Spleen (tissue), 11 donors: ENCODE measurements at regions not wholly inside any gene's neighbourhood (a gene's known extent, or its start where the extent isn't known, plus 50 kb on each side); places are given as distances from the start of the nearest gene placed in this dataset.

Experiments used
- DNase-seq: peaks from one replicate; pipeline ENCODE4 v3.0.0-alpha.2; 2020
- H3K27ac ChIP-seq, 8 donors: fragments of 200-600 bp; sonication (generic) in 7 of 8; 1 replicate in 4 of 8; 2 replicates in 4 of 8; pipeline versions ENCODE4 v1.5.0 to v1.8.0; 2016 to 2021; ENCODE audit warnings: inconsistent platforms in 4 of 8, mild to moderate bottlenecking in 4 of 8, moderate library complexity in 1 of 8
- H3K27me3 ChIP-seq, 7 donors: fragments of 200-600 bp; sonication (generic) in 6 of 7; replicated peaks in 1 of 7; 1 replicate in 4 of 7; 2 replicates in 3 of 7; pipeline versions ENCODE4 v1.5.0 to v1.8.0; 2016 to 2021; ENCODE audit warnings: inconsistent platforms in 3 of 7, mild to moderate bottlenecking in 1 of 7
- H3K36me3 ChIP-seq, 6 donors: fragments of 200-600 bp; sonication (generic) in 5 of 6; 1 replicate in 4 of 6; 2 replicates in 2 of 6; pipeline versions ENCODE4 v1.5.0 to v1.8.0; 2016 to 2021; ENCODE audit warnings: inconsistent platforms in 2 of 6
- H3K4me1 ChIP-seq, 6 donors: fragments of 200-600 bp; sonication (generic) in 5 of 6; 1 replicate in 3 of 6; 2 replicates in 3 of 6; pipeline versions ENCODE4 v1.5.0 to v1.8.0; 2016 to 2021; ENCODE audit warnings: inconsistent platforms in 3 of 6
- H3K4me3 ChIP-seq, 8 donors: fragments of 200-600 bp; sonication (generic) in 7 of 8; 1 replicate in 4 of 8; 2 replicates in 4 of 8; pipeline versions ENCODE4 v1.5.0 to v1.8.0; 2016 to 2021; ENCODE audit warnings: inconsistent platforms in 4 of 8, mild to moderate bottlenecking in 4 of 8, moderate library complexity in 2 of 8
- H3K9me3 ChIP-seq, 8 donors: fragments of 200-600 bp; sonication (generic) in 7 of 8; 1 replicate in 4 of 8; 2 replicates in 4 of 8; pipeline versions ENCODE4 v1.5.0 to v1.8.0; 2016 to 2021; ENCODE audit warnings: inconsistent platforms in 4 of 8
- CTCF ChIP-seq, 11 experiments: fragments of 200-600 bp in 7 of 11; fragments of 450-650 bp in 4 of 11; sonication (generic) in 4 of 11; IDR thresholded peaks in 8 of 11; conservative IDR thresholded peaks in 3 of 11; 1 replicate in 7 of 11; 2 replicates in 4 of 11; pipeline versions ENCODE4 v1.4.0 to v1.8.0; 2016 to 2021; ENCODE audit warnings: antibody characterized with exemption in 11 of 11, inconsistent platforms in 4 of 11, mild to moderate bottlenecking in 1 of 11
- POLR2A ChIP-seq, 3 donors: fragments of 450-650 bp; IDR thresholded peaks; one replicate each; pipeline ENCODE4 v1.5.1; 2017; ENCODE audit warnings: antibody characterized with exemption in 3 of 3, mild to moderate bottlenecking in 1 of 3
- POLR2AphosphoS5 ChIP-seq, 3 donors: sonication (generic); formaldehyde crosslinking; IDR thresholded peaks; one replicate each; pipeline ENCODE4 v1.5.1; 2017; ENCODE audit warnings: antibody characterized with exemption in 3 of 3
- WGBS, 5 donors: extraction: QIAGEN DNeasy Blood & Tissue Kit in 3 of 5; methylation state at CpG; one replicate each; pipeline versions ENCODE4 v1.1.5 to v1.1.7; 2013 to 2018; 5-methylcytosine and 5-hydroxymethylcytosine counted together
- intact Hi-C: fragments of 100-400 bp; cut with DNase I; formaldehyde crosslinking; loops from one replicate; pipeline ENCODE4 v1.15.0; 2023; ENCODE audit warnings: low total_unique reads
- donor health status: healthy with polysubstance abuse.
- donor health status: DM: no; HTN: no; CAD: no; lungs with moderate emphysema.
- donor health status: DM: no; HTN: no; CAD: no.
- donor health status: Bipolar disorder and iron deficiency.
- donor health status: healthy.
- donor health status: DM: no; HTN: no; CAD: no.
- donor health status: DM: yes; HTN: yes; CAD: no.

- no peak overlapping the region for H3K27ac ChIP-seq
- no peaks in the 10 kb centered on the region for H3K36me3 ChIP-seq
- no peak for DNase-seq
- no peak overlapping the region for H3K4me3 ChIP-seq
- H3K9me3 ChIP-seq = no peaks in the 10 kb centered on the region
- no peaks in the 10 kb centered on the region for H3K27me3 ChIP-seq
- intact Hi-C loops = no loop called here
- no peaks in the 10 kb centered on the region for H3K4me1 ChIP-seq
- TF ChIP-seq POLR2A (IDR thresholded peaks at IDR 0.05) = no peak
- no peak for TF ChIP-seq CTCF (IDR thresholded peaks at IDR 0.05 in 8 of 11, conservative IDR thresholded peaks at IDR 0.05 in 3 of 11)
- no peak for TF ChIP-seq POLR2AphosphoS5 (IDR thresholded peaks at IDR 0.05)
Measured at GRCh38 chr13:91025442-91025841, 322.0 kb upstream of the MIR17HG start.

GRCh38 chr13:91031508-91031907, 316.0 kb upstream of the MIR17HG start:
- no peak for DNase-seq
- no peak overlapping the region for H3K27ac ChIP-seq
- H3K9me3 ChIP-seq = no peaks in the 10 kb centered on the region
- H3K36me3 ChIP-seq = no peaks in the 10 kb centered on the region
- H3K4me1 ChIP-seq = no peaks in the 10 kb centered on the region
- intact Hi-C loops = no loop called here
- H3K27me3 ChIP-seq = no peaks in the 10 kb centered on the region
- WGBS, 5 donors = 87 to 93% (median 88%) methylated on average over 3 of the region's 3 CpGs
- no peak overlapping the region for H3K4me3 ChIP-seq
- TF ChIP-seq POLR2AphosphoS5 (IDR thresholded peaks at IDR 0.05) = no peak
- TF ChIP-seq CTCF (IDR thresholded peaks at IDR 0.05 in 8 of 11, conservative IDR thresholded peaks at IDR 0.05 in 3 of 11) = no peak
- no peak for TF ChIP-seq POLR2A (IDR thresholded peaks at IDR 0.05)

GRCh38 chr13:91032104-91032503, 315.4 kb upstream of the MIR17HG start:
- no peak for TF ChIP-seq POLR2AphosphoS5 (IDR thresholded peaks at IDR 0.05)
- TF ChIP-seq POLR2A (IDR thresholded peaks at IDR 0.05) = no peak
- no peak for TF ChIP-seq CTCF (IDR thresholded peaks at IDR 0.05 in 8 of 11, conservative IDR thresholded peaks at IDR 0.05 in 3 of 11)
- no peak overlapping the region for H3K4me3 ChIP-seq
- H3K27ac ChIP-seq = no peak overlapping the region
- intact Hi-C loops = no loop called here
- no peaks in the 10 kb centered on the region for H3K27me3 ChIP-seq
- no peak for DNase-seq
- no peaks in the 10 kb centered on the region for H3K4me1 ChIP-seq
- H3K36me3 ChIP-seq = no peaks in the 10 kb centered on the region
- WGBS, 5 donors = 0 to 80% (median 30%) methylated on average over 1 of the region's 1 CpG
- no peaks in the 10 kb centered on the region for H3K9me3 ChIP-seq

GRCh38 chr13:91036886-91037285, 310.6 kb upstream of the MIR17HG start:
- 57 to 79% (median 58%) methylated on average over 3 of the region's 3 CpGs for WGBS, 5 donors

More at GRCh38 chr13:91036886-91037285, 310.6 kb upstream of the MIR17HG start:
- Histone ChIP-seq H3K4me3 (no peak overlapping the region), H3K9me3 (no peaks in the 10 kb centered on the region), H3K4me1 (no peaks in the 10 kb centered on the region), H3K27ac (no peak overlapping the region), H3K36me3 (no peaks in the 10 kb centered on the region), H3K27me3 (no peaks in the 10 kb centered on the region)
- TF ChIP-seq CTCF (IDR thresholded peaks at IDR 0.05 in 8 of 11, conservative IDR thresholded peaks at IDR 0.05 in 3 of 11) (no peak), POLR2A (IDR thresholded peaks at IDR 0.05) (no peak), POLR2AphosphoS5 (IDR thresholded peaks at IDR 0.05) (no peak)
- intact Hi-C loops = no loop called here
- DNase-seq = no peak
